ENCODE measurements at regions not wholly inside any gene's neighbourhood (a gene's known extent, or its start where the extent isn't known, plus 50 kb on each side); places are given as distances from the start of the nearest gene placed in this dataset.

- Histone ChIP-seq H3K4me3 (no peak overlapping the region), H3K27me3 (ENCODE audit: control insufficient read depth in 2 of 2, insufficient read depth in 2 of 2, low read length in 2 of 2) (peaks cover 0 to 7% of the 10 kb centered on the region in 2 experiments; a peak in 1 of 5 replicates), H2AFZ (ENCODE audit: low read depth, low read length) (no peak overlapping the region), H3K79me2 (ENCODE audit: control insufficient read depth, insufficient read depth, low read length) (no peaks in the 10 kb centered on the region), H3K9me3 (replicated peaks; ENCODE audit: control insufficient read depth, insufficient read depth, low read depth, low read length) (no peaks in the 10 kb centered on the region), H4K20me1 (replicated peaks; ENCODE audit: control insufficient read depth, insufficient read depth, low read length) (no peaks in the 10 kb centered on the region), H3K9ac (ENCODE audit: insufficient read depth in 1 of 2, low read depth in 2 of 2, low read length in 2 of 2) (no peak overlapping the region), H3K9me1 (ENCODE audit: control insufficient read depth, insufficient read depth, low read length) (no peaks in the 10 kb centered on the region), H3K27ac (ENCODE audit: extremely low read depth, low read depth, low read length) (no peak overlapping the region), H3K4me2 (ENCODE audit: insufficient read depth, low read length) (no peak overlapping the region), H3K4me1 (replicated peaks in 1 of 2; ENCODE audit: control insufficient read depth in 2 of 2, insufficient read depth in 2 of 2, low read length in 2 of 2) (no peaks in the 10 kb centered on the region; a peak in 1 of 5 replicates), H3K36me3 (ENCODE audit: control insufficient read depth, insufficient read depth, low read length) (no peaks in the 10 kb centered on the region)
- ATAC-seq (peak; percentile 83), DNase-seq (ENCODE audit: extremely low read depth in 1 of 4, low spot score in 3 of 4) (peak in 1 of 4 experiments; percentile 33), FAIRE-seq (no peak)
- intact Hi-C loops (cut with micrococcal nuclease), result loop anchor here (10.0 kb wide), 1 partner anchor 134 kb away; the partner anchor contains the start of gene ANKH
- ChIA-PET POLR2A (no interaction called here), CTCF (ENCODE audit: low intra/inter-chr PET ratio) (no interaction called here)
- WGBS (ENCODE audit: insufficient coverage, low coverage, missing lambda C conversion rate), result 2% methylated on average over 8 of the region's 8 CpGs
- no TSS peak for BruUV-seq (replicated peaks)
- in situ Hi-C loops (cut with MboI), result loop anchor here (10.0 to 25.0 kb wide), 2 partner anchors 644 to 1021 kb away; no protein-coding TSS in a partner anchor
- TF ChIP-seq CEBPB (tag; IDR thresholded peaks at IDR 0.05) (peak; percentile 81), IRF9 (tag; IDR thresholded peaks at IDR 0.05) (0 out of 2 replicates have a peak, but pooled peaks have one; percentile 23), ATF3 (IDR thresholded peaks at IDR 0.05) (peak; percentile 95), ATF3 (CRISPR knock-in tag; conservative IDR thresholded peaks at IDR 0.05) (peak; percentile 75), ZBTB5 (IDR thresholded peaks at IDR 0.05) (no peak), ZSCAN32 (CRISPR knock-in tag; IDR thresholded peaks at IDR 0.05) (peak; percentile 81), ATF7 (IDR thresholded peaks at IDR 0.05) (peak; percentile 61; the same call in 1 of the 2 replicates), CREM (IDR thresholded peaks at IDR 0.05; ENCODE audit: low read depth) (peak; percentile 45; the same call in 1 of the 2 replicates), POU5F1 (IDR thresholded peaks at IDR 0.05; ENCODE audit: borderline replicate concordance, low read depth, low read length, partially characterized antibody) (no peak), CEBPG (CRISPR knock-in tag; IDR thresholded peaks at IDR 0.05) (peak; percentile 86), CEBPG (tag; conservative IDR thresholded peaks at IDR 0.05 in 1 of 2, IDR thresholded peaks at IDR 0.05 in 1 of 2) (peak; percentile 95 to 96), RBM25 (IDR thresholded peaks at IDR 0.05; ENCODE audit: low read depth, low read length, severe bottlenecking) (no peak), ATF1 (CRISPR knock-in tag; IDR thresholded peaks at IDR 0.05) (no peak), ATF1 (tag; IDR thresholded peaks at IDR 0.05) (0 out of 2 replicates have a peak, but pooled peaks have one; percentile 4), JUND (IDR thresholded peaks at IDR 0.05; ENCODE audit: borderline replicate concordance, low read depth, low read length) (peak; percentile 88), JUND (tag; IDR thresholded peaks at IDR 0.05; ENCODE audit: borderline replicate concordance, low read depth, low read length) (peak; percentile 77; the same call in 2 of the 3 replicates), ATF4 (CRISPR knock-in tag; IDR thresholded peaks at IDR 0.05) (peak; percentile 56; the same call in 1 of the 2 replicates), JUN (IDR thresholded peaks at IDR 0.05; ENCODE audit: borderline replicate concordance, low read depth, low read length) (peak; percentile 62; the same call in 1 of the 2 replicates), JUN (CRISPR knock-in tag; IDR thresholded peaks at IDR 0.05; ENCODE audit: borderline replicate concordance) (no peak), ARID1B (IDR thresholded peaks at IDR 0.05) (peak; percentile 12; the same call in 1 of the 2 replicates)
Measured at GRCh38 chr5:15008476-15008875, 136.9 kb upstream of the ANKH start.

Measured in K562 (cell line).